Mesothelial cell of epicardium (in vitro differentiated cells): ENCODE measurements at regions not wholly inside any gene's neighbourhood (a gene's known extent, or its start where the extent isn't known, plus 50 kb on each side); places are given as distances from the start of the nearest gene placed in this dataset.

Source experiments
- DNase-seq, 2 experiments: peaks; one replicate each; pipeline ENCODE4 v3.0.0; 2021; ENCODE audit warnings: low spot score in 2 of 2; ENCODE audit not compliant: unreplicated experiment in 2 of 2
- H3K27ac Mint-ChIP-seq: 2 replicates; pipeline ENCODE4 v1.8.0; 2021; ENCODE audit warnings: mixed read lengths
- H3K27me3 Mint-ChIP-seq: 2 replicates; pipeline ENCODE4 v1.8.0; 2021; ENCODE audit warnings: low read depth, mixed read lengths
- H3K36me3 Mint-ChIP-seq: 2 replicates; pipeline ENCODE4 v1.8.0; 2021; ENCODE audit warnings: mixed read lengths
- H3K4me1 Mint-ChIP-seq: 2 replicates; pipeline ENCODE4 v1.8.0; 2021; ENCODE audit warnings: mixed read lengths
- H3K4me3 Mint-ChIP-seq: 2 replicates; pipeline ENCODE4 v1.8.0; 2021; ENCODE audit warnings: mild to moderate bottlenecking, moderate library complexity, mixed read lengths
- H3K9me3 Mint-ChIP-seq: 2 replicates; pipeline ENCODE4 v1.8.0; 2021; ENCODE audit warnings: mixed read lengths
- CTCF ChIP-seq: fragments of 200-600 bp; sonication (generic); IDR thresholded peaks from one replicate; pipeline ENCODE4 v1.5.0; 2021; ENCODE audit warnings: antibody characterized with exemption; ENCODE audit not compliant: unreplicated experiment

- no peaks in the 10 kb centered on the region for H3K9me3 Mint-ChIP-seq
- H3K27me3 Mint-ChIP-seq = no peaks in the 10 kb centered on the region
- no peaks in the 10 kb centered on the region for H3K4me1 Mint-ChIP-seq
- no peak overlapping the region for H3K27ac Mint-ChIP-seq
- no peaks in the 10 kb centered on the region for H3K36me3 Mint-ChIP-seq
- no peak overlapping the region for H3K4me3 Mint-ChIP-seq
- DNase-seq = no peak
- TF ChIP-seq CTCF = no peak
These were observed 207.7 kb downstream of the DSEL start for GRCh38 chr18:67308819-67309218.

GRCh38 chr18:67305466-67305865 is 211.1 kb downstream of the DSEL start:
- Mint-ChIP-seq H3K4me3 (no peak overlapping the region), H3K27ac (no peak overlapping the region), H3K36me3 (peaks cover 2% of the 10 kb centered on the region), H3K4me1 (no peaks in the 10 kb centered on the region), H3K27me3 (no peaks in the 10 kb centered on the region), H3K9me3 (peaks cover 18% of the 10 kb centered on the region)
- no peak for DNase-seq
- no peak for TF ChIP-seq CTCF

GRCh38 chr18:67302043-67302442 is 214.5 kb downstream of the DSEL start:
- DNase-seq = no peak
- Mint-ChIP-seq H3K4me3 (no peak overlapping the region), H3K9me3 (peaks cover 32% of the 10 kb centered on the region), H3K27me3 (no peaks in the 10 kb centered on the region), H3K36me3 (peaks cover 2% of the 10 kb centered on the region), H3K27ac (no peak overlapping the region), H3K4me1 (no peaks in the 10 kb centered on the region)
- TF ChIP-seq CTCF = no peak

GRCh38 chr18:67301592-67301991 is 214.9 kb downstream of the DSEL start:
- H3K4me3 Mint-ChIP-seq = no peak overlapping the region
- no peak overlapping the region for H3K27ac Mint-ChIP-seq
- peaks cover 2% of the 10 kb centered on the region for H3K36me3 Mint-ChIP-seq

GRCh38 chr18:67300498-67300897 is 216.0 kb downstream of the DSEL start:
- Mint-ChIP-seq H3K27me3 (no peaks in the 10 kb centered on the region), H3K4me1 (no peaks in the 10 kb centered on the region), H3K9me3 (peaks cover 36% of the 10 kb centered on the region), H3K4me3 (no peak overlapping the region), H3K27ac (no peak overlapping the region), H3K36me3 (peaks cover 2% of the 10 kb centered on the region)
- DNase-seq = no peak
- no peak for TF ChIP-seq CTCF

More at GRCh38 chr18:67301592-67301991, 214.9 kb downstream of the DSEL start:
- no peaks in the 10 kb centered on the region for H3K27me3 Mint-ChIP-seq
- TF ChIP-seq CTCF = no peak
- no peaks in the 10 kb centered on the region for H3K4me1 Mint-ChIP-seq
- H3K9me3 Mint-ChIP-seq = peaks cover 32% of the 10 kb centered on the region
- no peak for DNase-seq

- TF ChIP-seq CTCF = no peak
- Mint-ChIP-seq H3K27ac (no peak overlapping the region), H3K27me3 (no peaks in the 10 kb centered on the region), H3K4me3 (no peak overlapping the region), H3K4me1 (no peaks in the 10 kb centered on the region), H3K36me3 (no peaks in the 10 kb centered on the region), H3K9me3 (peaks cover 28% of the 10 kb centered on the region)
- no peak for DNase-seq
These were observed 223.7 kb downstream of the DSEL start for GRCh38 chr18:67292814-67293213.
